ENCODE measurements at regions not wholly inside any gene's neighbourhood (a gene's known extent, or its start where the extent isn't known, plus 50 kb on each side); places are given as distances from the start of the nearest gene placed in this dataset.

DNA sequence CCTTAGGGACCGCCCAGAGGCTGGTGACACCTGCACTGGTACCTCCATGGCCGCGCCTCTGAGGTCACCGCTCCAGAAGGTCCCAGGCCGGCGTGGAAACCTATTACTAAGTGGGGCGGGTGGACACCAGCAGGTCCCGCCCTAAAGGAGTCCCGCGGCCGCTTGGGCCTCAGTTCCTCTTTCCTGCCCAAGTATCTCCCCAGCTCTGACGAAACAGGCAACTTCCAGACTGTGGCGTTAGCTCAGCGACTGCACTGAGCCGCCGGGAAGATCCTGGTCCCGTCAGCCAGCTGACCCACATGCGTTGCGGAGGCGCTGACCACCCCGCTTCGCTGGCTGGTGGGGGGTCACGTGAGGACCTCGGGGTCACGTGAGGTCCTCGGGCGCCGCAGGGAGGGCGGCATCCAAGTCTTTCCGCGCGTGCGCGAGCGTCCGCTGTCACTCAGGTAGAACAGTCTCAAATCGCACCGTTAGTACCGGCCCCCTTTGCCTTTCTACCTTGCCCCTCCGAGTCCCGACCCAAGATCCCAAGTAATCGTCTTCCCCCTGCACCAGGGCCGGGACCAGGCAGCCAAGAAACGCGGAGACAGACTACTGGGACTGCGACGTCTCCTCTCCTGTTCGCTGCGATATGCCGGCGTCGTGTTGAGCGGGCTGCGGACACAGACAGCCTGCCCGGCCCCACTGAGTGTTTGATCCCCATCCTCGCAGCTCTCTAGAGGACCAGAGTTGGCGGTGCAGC lies 53.7 kb upstream of the KDM4C start:
- DNase-seq: peak; percentile 54

DNA sequence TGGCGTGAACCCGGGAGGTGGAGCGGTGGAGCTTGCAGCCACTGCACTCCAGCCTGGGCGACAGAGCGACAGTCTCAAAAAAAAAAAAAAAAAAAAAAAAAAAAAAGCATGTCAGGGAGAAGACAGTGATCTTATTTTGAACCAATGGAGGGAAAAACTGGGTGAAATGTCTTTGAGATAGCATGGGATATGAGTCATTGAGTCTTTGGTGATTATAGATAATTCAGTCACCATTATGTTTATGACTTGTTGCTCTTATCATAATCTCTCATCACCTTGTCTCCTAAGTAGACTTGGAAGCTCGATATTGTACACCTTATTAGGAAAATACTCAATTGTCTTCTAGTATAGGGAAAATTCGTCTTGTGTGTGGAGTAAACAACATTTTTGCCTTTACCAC lies 55.1 kb upstream of the KDM4C start:
- DNase-seq: no peak

DNA sequence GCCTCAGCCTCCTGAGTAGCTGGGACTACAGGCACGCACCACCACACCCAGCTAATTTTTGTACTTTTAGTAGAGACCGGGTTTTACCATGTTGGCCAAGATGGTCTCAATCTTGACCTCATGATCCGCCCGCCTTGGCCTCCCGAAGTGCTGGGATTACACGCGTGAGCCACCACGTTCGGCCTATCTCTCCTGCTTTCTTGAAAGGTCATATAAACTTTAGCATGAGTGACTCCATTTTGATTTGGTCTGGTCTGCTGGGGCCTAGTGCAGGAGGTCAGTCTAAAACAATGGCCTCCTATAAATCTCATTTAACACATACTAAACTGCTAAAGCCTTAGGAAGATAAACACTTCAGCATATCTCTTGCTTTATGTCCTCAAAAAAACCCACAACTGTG lies 50.6 kb upstream of the GLDC start:
- no peak for DNase-seq

GRCh38 chr9:6695121-6695814 lies 49.7 kb upstream of the GLDC start:
- DNase-seq: no peak
